NCI-H2171 treated with DMSO at 0.1 percent for 48 hours (cell line): ENCODE measurements at regions not wholly inside any gene's neighbourhood (a gene's known extent, or its start where the extent isn't known, plus 50 kb on each side); places are given as distances from the start of the nearest gene placed in this dataset.

Experiments
- DNase-seq: peaks from one replicate; lab custom pipeline; 2025; lab: John Stamatoyannopoulos, UW

DNA sequence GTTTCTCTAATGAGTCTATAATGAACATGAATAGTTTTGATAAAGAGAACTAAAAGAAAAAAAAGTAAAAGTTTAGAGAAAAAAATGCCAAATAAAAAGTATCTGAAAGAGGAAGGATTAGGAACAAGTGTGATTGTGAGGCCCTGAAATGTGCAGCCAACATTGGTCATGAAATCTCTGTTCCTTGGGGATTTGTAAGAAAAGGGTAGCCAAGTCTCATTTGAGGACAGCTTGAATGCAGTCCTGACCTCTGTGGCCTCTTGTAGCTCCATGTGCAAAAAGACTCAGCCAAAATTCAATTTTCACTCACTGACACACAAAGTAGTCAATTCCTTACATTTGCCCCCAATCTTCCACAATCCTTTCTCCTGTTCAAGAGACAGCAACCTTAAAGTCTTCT, 167.9 kb downstream of the KLF12 start:
- DNase-seq = no peak

DNA sequence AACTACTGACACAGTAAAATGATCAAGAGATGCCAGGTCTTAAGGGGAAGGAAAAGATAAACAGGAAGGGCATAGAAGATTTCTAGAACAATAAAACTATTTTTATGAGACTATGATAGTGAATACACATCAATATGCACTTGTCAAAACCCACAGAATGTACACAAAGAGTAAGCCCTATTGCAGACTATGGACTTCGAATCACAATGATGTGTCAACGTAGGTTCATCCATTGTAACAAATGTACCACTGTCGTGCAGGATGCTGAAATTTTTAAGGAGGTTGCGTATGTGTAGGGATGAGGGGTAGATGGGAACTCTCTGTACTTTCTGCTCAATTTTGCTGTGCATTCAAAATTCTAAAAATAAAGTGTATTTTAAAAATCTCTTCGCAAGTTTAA, 171.9 kb downstream of the KLF12 start:
- DNase-seq = no peak

GRCh38 chr13:73961181-73961580, 173.0 kb downstream of the KLF12 start:
- DNase-seq = no peak

DNA sequence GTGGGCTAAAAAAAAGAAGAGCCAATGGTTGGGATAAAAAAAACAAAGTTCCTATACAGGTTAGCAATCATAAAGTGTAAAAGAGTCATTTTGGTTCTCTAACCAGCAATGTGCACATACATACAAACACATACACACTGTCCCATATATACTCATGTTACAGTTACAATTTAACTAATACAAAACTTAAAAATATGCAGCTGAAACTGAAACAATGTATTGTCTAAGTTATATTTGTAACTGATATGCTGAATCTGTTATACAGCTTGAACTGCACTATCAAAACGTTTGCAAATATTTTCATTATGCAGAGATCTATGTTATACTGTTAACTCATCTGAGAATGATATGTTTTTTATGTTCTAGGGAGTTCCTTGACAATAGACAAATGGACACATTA, 173.7 kb downstream of the KLF12 start:
- no peak for DNase-seq

DNA sequence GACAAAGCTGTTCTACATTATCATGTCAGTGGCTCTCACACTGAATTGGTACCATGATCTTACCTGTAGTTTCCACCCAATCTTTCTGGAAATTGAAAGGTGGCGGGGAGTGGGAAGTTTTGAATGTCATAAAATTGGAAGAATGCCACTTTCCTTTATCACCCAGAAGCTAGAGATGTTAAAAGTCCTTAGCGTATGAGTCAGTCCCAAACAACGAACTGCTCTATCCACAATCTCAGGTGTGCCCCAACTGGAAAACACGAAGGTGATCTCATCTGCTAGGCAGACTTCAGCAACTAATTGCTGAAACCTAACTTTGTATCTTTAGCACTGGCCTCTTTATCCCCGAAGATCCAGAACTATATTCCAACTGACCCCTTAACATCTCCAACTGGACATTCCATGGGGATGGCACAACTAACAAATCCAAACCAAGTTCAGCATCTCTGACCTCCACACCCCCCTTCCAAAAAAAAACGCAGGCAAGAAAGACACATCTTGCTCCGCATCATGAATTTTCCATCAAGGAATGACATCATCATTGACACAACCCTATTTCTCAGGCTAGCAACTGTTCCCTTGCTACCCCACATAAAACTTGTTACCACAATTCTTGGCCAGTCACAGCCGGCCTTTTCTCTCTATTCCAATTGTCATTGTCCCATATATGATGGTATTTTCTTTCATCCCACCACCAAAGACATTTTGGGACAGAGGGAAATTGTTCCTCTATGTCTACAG, 175.4 kb downstream of the KLF12 start:
- no peak for DNase-seq

GRCh38 chr13:73957889-73958288, 176.3 kb downstream of the KLF12 start:
- no peak for DNase-seq

DNA sequence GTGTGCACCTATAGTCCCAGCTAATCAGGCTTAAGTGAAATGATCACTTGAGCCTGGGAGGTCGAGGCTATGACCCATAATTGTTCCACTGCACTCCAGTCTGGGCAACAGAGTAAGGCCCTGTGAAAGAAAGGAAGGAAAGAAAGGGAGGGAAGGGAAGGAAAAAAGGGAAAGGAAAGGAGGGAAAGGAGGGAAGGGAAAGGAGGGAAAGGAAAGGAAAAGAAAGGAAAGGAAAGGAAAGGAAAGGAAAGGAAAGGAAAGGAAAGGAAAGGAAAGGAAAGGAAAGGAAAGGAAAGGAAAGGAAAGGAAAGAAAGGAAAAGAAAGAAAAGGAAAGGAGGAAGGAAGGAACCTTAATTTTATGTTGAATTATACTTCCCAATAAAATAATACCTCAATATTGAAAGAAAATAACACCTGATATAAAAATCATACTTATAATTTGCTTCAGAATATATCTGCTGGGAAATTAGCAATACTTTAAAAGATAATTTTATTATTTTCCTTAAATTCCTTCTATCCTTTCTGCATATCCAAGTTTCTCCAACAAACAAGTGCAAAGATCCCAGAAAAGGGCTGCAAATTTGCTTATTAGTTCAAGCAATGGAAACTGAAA, 177.3 kb downstream of the KLF12 start:
- DNase-seq = no peak

- DNase-seq = no peak
Measured at GRCh38 chr13:73955977-73956500, 178.2 kb downstream of the KLF12 start.

- DNase-seq = no peak
Measured at GRCh38 chr13:73954808-73955207, 179.4 kb downstream of the KLF12 start.

GRCh38 chr13:73952648-73953047, 181.6 kb downstream of the KLF12 start:
- DNase-seq = no peak

- no peak for DNase-seq
Measured at GRCh38 chr13:73948848-73949529, 185.2 kb downstream of the KLF12 start.

DNA sequence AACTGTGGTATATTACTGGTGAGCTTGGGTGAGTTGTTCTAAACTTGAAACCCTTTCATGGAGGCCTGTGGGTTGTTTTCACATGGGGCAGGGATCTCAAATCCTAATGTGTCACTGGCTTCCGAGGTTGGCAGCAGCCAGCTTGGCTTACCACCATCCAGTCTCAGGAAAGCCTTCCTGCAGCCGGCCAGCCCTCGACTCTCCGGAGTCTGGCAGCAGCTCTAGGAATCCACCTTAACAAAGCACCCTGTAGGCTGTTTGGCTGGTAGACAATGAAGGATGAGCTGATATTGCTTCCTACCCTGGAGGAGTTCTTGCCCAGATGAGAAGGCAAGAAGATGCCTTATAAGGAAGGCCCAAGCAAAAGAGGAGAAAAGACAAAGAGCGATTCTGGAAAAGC, 188.3 kb downstream of the KLF12 start:
- DNase-seq = no peak

DNA sequence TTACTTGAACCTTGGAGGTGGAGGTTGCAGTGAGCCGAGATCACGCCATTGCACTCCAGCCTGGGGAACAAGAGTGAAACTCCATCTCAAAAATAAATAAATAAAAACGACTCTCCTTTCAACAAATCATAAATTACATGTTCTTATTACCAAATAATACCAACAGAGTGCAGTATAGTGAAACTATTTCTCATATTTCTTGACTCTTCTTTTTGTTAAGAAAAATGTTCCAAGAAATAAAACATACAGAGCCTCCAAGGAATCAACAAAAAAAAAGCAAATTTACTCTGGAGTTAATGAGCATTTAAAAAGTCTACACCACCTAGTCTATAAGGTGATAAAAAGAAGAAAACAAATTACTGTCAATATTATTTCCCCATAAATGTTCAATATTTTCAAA, 188.8 kb downstream of the KLF12 start:
- no peak for DNase-seq

DNA sequence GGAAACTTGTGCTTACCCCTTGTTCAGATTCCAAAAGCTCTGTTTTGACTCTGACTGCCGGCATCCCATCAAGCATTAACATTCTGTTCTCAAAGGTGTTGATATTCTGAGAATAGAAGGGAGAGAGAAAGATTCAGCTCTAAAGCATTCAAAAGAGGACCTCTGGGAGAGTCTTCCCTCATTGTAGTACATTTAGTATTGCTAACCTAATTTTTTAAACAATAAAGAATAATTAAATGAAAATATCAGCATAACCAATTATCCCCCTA, 190.3 kb downstream of the KLF12 start:
- no peak for DNase-seq

- DNase-seq = no peak
Measured at GRCh38 chr13:73943137-73943964, 190.9 kb downstream of the KLF12 start.

DNA sequence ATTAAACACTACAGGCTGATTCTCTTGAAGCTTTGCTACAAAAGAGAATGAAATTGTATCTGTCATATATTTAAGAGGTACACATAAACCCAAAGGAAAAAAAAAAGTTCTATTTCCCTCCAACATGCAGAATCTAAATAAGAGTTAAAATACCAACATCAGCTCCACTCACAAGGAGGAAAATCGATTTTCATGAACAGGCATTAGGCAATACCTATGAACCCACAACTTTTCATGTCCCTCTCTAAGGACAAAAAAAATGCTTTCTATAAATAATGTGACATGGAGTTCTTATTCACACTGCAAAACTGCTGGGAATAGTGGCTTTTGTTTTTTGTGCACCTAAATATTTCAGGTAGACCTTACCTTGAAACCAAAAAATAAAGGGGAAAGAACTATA, 192.5 kb downstream of the KLF12 start:
- DNase-seq = no peak

DNA sequence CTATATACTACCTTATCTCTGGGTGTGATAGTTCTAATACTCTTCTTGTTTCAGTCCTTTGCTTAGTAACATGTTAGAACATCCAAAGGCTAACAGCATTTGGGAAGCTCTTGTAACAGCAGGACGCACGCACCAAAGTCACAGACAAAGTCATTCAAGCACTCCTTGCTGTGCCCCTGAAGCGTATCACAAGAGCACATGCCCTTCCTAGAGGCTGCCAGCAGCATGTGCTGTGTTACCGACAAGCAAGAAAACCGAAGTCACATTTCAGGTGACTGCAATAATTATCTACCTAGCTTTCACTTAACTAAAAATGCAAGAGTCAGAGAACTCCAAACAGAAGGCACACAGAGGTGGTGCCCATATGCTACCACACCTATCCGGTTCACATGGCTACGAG, 194.1 kb downstream of the KLF12 start:
- DNase-seq = peak; percentile 64

GRCh38 chr13:73939603-73940002, 194.6 kb downstream of the KLF12 start:
- no peak for DNase-seq

DNA sequence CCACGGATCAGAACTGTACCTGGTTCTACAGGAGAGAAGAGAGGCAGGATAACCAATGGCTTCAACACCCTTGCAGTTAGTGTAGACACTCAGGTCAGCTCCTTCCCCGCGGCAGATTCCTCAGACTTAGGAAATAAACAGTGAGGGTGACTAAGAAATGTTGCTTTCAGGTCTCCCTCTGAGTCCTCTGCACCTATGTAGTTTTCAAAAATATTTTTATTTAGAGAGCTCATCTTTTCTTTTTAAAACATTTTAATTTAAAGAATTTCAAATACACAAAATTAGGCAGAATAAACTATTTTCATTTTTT, 195.2 kb downstream of the KLF12 start:
- no peak for DNase-seq

GRCh38 chr13:73938372-73939070, 195.7 kb downstream of the KLF12 start:
- DNase-seq = no peak

DNA sequence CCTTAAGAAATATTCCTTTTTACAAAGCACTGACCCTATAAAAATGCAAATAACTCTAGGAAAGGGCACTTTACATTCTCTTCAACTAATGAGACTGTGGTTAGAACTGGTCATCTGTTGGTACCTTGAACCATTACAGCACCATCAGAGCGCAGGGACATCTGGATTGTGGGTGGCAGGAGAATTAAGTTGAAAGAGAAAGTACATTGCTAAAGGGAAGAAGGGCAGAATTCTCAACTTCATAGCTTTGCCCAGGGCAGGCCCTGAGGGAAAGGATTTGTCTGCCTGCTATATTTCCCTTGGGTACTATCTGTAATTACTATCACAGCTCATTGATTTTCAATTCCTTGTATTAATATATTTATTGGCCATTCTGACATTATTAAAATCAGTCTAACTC, 196.8 kb downstream of the KLF12 start:
- no peak for DNase-seq

GRCh38 chr13:73935991-73936390, 198.2 kb downstream of the KLF12 start:
- DNase-seq = no peak
